ENCODE measurements at regions not wholly inside any gene's neighbourhood (a gene's known extent, or its start where the extent isn't known, plus 50 kb on each side); places are given as distances from the start of the nearest gene placed in this dataset.

DNA sequence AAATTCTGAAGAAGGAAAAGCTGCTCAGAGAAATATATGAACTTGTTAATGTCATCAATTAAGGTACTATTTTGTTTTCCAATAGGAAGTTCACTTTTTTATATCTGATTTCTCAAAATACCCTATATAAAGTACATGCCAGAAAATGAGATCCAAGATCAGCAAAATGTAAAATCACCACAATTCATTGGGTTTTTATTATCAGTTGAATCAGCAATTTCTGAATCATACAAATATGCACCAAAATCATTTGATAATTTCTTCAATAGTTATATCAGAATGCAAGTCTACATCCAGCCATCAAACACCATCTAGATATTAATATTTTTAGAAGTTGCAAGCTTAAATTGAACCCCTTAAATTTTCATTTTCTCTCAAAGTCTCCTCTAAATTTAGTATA is 1293.4 kb upstream of the NCAM2 start:
- H3K4me3 ChIP-seq (ENCODE audit: low read depth, low read length), result no peak overlapping the region
- DNase-seq (ENCODE audit: low read depth), result no peak
- TF ChIP-seq, protein P1, sequence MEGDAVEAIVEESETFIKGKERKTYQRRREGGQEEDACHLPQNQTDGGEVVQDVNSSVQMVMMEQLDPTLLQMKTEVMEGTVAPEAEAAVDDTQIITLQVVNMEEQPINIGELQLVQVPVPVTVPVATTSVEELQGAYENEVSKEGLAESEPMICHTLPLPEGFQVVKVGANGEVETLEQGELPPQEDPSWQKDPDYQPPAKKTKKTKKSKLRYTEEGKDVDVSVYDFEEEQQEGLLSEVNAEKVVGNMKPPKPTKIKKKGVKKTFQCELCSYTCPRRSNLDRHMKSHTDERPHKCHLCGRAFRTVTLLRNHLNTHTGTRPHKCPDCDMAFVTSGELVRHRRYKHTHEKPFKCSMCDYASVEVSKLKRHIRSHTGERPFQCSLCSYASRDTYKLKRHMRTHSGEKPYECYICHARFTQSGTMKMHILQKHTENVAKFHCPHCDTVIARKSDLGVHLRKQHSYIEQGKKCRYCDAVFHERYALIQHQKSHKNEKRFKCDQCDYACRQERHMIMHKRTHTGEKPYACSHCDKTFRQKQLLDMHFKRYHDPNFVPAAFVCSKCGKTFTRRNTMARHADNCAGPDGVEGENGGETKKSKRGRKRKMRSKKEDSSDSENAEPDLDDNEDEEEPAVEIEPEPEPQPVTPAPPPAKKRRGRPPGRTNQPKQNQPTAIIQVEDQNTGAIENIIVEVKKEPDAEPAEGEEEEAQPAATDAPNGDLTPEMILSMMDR (IDR thresholded peaks at IDR 0.05; ENCODE audit: low read depth, low read length), result no peak
- TF ChIP-seq MYC (IDR thresholded peaks at IDR 0.05; ENCODE audit: low read depth, low read length) (no peak), MAX (IDR thresholded peaks at IDR 0.05; ENCODE audit: low read depth, low read length) (no peak), POLR2A (IDR thresholded peaks at IDR 0.05; ENCODE audit: extremely low read depth, insufficient read length) (no peak)

- no peak for DNase-seq (ENCODE audit: low read depth)
- H3K4me3 ChIP-seq (ENCODE audit: low read depth, low read length), result no peak overlapping the region
- TF ChIP-seq MYC (IDR thresholded peaks at IDR 0.05; ENCODE audit: low read depth, low read length) (no peak), MAX (IDR thresholded peaks at IDR 0.05; ENCODE audit: low read depth, low read length) (no peak), POLR2A (IDR thresholded peaks at IDR 0.05; ENCODE audit: extremely low read depth, insufficient read length) (no peak)
- TF ChIP-seq, protein P1 (IDR thresholded peaks at IDR 0.05; ENCODE audit: low read depth, low read length), result no peak
Measured at GRCh38 chr21:19712441-19712840, 1285.8 kb upstream of the NCAM2 start.

- no peak overlapping the region for H3K4me3 ChIP-seq (ENCODE audit: low read depth, low read length)
- no peak for TF ChIP-seq MAX (IDR thresholded peaks at IDR 0.05; ENCODE audit: low read depth, low read length)
- TF ChIP-seq, protein P1 (IDR thresholded peaks at IDR 0.05; ENCODE audit: low read depth, low read length), result no peak
- no peak for TF ChIP-seq MYC (IDR thresholded peaks at IDR 0.05; ENCODE audit: low read depth, low read length)
- no peak for TF ChIP-seq POLR2A (IDR thresholded peaks at IDR 0.05; ENCODE audit: extremely low read depth, insufficient read length)
- no peak for DNase-seq (ENCODE audit: low read depth)
Measured at GRCh38 chr21:19713313-19713712, 1284.9 kb upstream of the NCAM2 start.

DNA sequence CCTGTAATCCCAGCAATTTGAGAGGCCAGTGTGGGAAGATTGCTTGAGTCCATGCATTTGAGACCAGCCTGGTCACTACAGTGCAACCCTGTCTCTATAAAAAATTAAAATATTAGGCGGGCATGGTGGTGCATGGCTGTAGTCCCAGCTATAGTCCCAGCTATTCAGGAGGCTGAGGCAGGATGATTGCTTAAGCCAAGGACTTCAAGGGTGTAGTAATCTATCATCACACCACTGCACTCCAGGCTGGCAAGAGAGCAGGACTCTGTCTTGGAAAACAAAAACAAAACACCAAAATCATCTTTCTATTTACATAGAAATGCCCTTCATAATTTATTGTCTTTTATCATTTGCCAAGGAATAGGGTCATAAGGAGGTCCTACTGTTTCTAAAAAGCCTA is 1274.1 kb upstream of the NCAM2 start:
- no peak for TF ChIP-seq MAX (IDR thresholded peaks at IDR 0.05; ENCODE audit: low read depth, low read length)
- TF ChIP-seq, protein P1 (IDR thresholded peaks at IDR 0.05; ENCODE audit: low read depth, low read length), result no peak
- no peak for TF ChIP-seq POLR2A (IDR thresholded peaks at IDR 0.05; ENCODE audit: extremely low read depth, insufficient read length)
- TF ChIP-seq MYC (IDR thresholded peaks at IDR 0.05; ENCODE audit: low read depth, low read length), result no peak
- H3K4me3 ChIP-seq (ENCODE audit: low read depth, low read length), result no peak overlapping the region
- DNase-seq (ENCODE audit: low read depth), result no peak

DNA sequence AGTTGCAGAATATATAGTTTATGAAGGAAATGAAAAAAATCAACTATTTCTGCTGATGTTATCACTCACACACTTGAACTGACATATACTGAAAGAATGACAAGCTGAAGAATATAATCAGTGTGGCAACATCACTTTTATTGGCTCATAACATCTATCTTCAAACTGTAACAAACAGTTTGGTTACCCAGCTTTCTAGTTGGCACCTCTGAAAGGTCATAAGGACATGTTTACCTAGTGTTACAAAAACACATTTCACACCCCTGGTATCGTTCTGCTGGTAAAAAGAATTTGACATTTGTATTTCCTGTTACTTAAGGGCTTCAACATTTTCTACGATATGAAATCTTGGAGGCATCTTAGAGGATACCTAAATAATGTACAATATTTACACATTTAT is 1267.0 kb upstream of the NCAM2 start:
- no peak overlapping the region for H3K4me3 ChIP-seq (ENCODE audit: low read depth, low read length)
- no peak for DNase-seq (ENCODE audit: low read depth)
- TF ChIP-seq, protein P1 (IDR thresholded peaks at IDR 0.05; ENCODE audit: low read depth, low read length), result no peak
- TF ChIP-seq MYC (IDR thresholded peaks at IDR 0.05; ENCODE audit: low read depth, low read length), result no peak
- no peak for TF ChIP-seq MAX (IDR thresholded peaks at IDR 0.05; ENCODE audit: low read depth, low read length)
- TF ChIP-seq POLR2A (IDR thresholded peaks at IDR 0.05; ENCODE audit: extremely low read depth, insufficient read length), result no peak

GRCh38 chr21:19759836-19760235 is 1238.4 kb upstream of the NCAM2 start:
- TF ChIP-seq MAX (IDR thresholded peaks at IDR 0.05; ENCODE audit: low read depth, low read length) (no peak), POLR2A (IDR thresholded peaks at IDR 0.05; ENCODE audit: extremely low read depth, insufficient read length) (no peak), MYC (IDR thresholded peaks at IDR 0.05; ENCODE audit: low read depth, low read length) (no peak)
- TF ChIP-seq, protein P1 (IDR thresholded peaks at IDR 0.05; ENCODE audit: low read depth, low read length), result no peak
- H3K4me3 ChIP-seq (ENCODE audit: low read depth, low read length), result no peak overlapping the region
- DNase-seq (ENCODE audit: low read depth), result no peak
